HUDEP-2 (cell line): ENCODE measurements at regions not wholly inside any gene's neighbourhood (a gene's known extent, or its start where the extent isn't known, plus 50 kb on each side); places are given as distances from the start of the nearest gene placed in this dataset.

Source experiments
- DNase-seq, 76 experiments: peaks; one replicate each; lab custom pipeline; 2025; ENCODE audit not compliant: unreplicated experiment in 76 of 76; lab: John Stamatoyannopoulos, UW

- DNase-seq, result no peak
Measured at GRCh38 chr17:5861246-5861645, 208.9 kb upstream of the WSCD1 start.

DNA sequence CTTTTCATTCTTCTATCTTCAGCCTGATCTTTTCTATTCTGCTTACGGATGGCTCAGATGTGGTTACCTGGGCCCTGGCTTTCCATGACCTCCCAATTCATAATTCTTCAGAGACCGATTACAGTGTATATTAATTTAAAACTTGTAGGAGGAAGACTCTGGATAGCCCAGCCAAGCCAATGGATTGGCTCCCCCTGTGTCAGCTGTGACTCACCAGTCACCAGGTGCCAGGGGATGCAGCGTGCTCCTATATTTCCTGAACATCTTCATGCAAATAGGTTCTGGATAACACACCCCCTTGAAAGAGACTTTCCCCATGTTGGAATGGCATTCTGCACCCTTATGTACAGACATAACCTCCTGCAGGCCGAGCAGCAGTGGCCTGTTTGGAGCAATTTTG is 208.3 kb upstream of the WSCD1 start:
- no peak for DNase-seq

DNA sequence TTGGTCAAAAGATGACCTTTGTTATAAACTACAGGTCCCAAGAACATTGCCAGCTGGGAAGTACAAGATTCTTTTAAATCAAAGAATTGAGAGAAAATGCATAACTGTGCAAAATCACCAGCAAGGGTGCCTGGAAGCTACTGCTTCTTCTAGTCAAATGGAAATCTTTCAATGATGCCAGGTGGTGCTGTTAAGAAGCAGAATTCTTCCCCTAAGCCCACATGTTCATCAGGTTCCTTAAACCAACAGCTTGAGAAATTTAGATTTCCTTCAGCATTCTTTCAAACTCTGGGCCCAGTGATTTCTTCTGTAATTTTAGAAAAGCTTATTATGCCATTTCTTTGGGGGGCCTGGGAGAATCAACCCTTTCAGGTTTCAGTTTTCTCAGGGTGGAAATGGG is 207.8 kb upstream of the WSCD1 start:
- DNase-seq, result no peak

- no peak for DNase-seq
Measured at GRCh38 chr17:5864741-5865657, 205.2 kb upstream of the WSCD1 start.

- no peak for DNase-seq
Measured at GRCh38 chr17:5866978-5867377, 203.2 kb upstream of the WSCD1 start.

- DNase-seq, result no peak
Measured at GRCh38 chr17:5869041-5869745, 201.0 kb upstream of the WSCD1 start.

DNA sequence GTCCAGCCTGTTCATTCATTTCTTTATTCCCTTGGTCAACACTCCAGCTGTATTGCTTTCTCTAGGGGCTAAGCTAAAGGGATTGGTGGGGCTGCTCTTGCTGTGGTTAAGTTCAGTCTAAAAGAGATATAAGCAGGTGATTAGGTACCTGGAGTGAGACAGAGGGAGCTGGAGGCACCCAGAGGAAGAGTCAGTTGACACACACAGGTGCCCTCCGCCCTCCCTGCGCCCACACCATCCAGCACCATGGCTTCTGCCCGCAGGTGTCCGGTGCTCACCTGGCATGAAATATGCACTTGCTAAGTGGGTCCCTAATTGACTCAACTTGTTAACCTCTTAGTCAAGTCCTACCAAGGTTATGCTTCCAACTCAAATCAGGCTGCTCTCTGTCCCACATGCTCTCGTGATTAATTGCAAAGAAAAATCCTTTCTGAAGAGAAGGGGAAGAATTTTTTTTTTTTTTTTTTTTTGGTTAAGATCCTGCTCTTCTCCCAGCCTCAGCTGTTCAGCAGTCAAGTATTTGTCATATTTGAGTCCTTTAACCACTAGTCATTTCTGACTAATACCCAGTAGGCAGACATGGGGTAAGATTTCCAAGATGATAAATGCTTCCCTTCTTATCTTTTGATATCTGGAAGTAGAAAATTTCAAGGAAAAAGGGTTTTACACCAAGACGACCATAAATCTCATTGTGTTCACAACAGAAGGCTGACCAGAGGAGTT is 199.8 kb upstream of the WSCD1 start:
- DNase-seq, result no peak

DNA sequence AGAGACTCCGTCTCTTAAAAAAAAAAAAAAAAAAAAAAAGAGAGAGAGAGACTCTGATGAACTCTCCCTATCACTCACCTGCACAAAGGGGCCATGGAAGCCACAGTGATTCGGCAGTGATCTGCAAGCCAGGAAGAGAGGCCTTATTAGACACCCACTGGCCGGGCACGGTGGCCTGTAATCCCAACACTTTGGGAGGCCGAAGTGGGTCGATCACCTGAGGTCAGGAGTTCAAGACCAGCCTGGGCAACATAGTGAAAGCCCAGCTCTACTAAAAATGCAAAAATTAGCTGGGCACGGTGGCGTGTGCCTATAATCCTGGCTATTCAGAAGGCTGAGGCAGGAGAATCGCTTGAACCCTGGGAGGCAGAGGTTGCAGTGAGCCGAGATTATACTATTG is 198.5 kb upstream of the WSCD1 start:
- DNase-seq, result no peak

DNA sequence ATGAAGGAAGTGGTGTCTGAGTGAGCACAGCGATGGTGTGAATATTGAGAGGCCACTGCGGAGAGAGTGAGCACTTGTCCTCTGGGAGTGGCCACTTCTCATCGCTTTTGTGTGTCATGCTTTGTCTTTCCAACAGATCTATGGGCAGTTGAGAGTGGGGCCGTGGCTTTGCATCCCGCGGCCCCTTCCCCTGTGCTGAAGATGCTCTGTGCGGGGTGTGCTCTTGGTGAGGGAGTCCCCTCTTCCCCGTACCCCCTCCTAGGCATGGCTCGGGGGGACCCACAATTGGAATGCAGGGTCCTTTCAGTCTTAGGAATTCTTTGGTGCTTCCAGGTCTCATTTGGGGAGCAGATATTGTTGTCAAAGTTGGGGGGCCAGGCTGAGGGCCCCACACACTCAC is 197.3 kb upstream of the WSCD1 start:
- no peak for DNase-seq

- DNase-seq, result no peak
Measured at GRCh38 chr17:5873781-5874180, 196.4 kb upstream of the WSCD1 start.

GRCh38 chr17:5874486-5874885 is 195.7 kb upstream of the WSCD1 start:
- no peak for DNase-seq

DNA sequence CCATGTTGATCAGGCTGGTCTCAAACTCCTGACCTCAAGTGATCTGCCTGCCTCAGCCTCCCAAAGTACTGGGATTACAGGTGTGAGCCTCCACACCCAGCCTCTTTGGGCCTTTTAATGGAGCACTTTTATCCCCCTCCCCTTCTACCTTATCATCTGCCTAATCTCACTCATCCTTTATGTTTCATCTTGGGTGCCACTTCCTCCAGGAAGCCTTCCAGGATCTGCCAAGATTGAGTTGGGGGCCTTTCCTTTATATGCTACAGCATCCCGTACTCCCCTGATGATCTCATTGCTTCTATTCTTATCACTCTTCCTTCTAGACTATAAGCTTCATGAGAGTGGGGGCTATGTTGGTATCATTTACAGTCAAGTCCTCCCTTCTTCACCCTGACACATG is 192.8 kb upstream of the WSCD1 start:
- no peak for DNase-seq

DNA sequence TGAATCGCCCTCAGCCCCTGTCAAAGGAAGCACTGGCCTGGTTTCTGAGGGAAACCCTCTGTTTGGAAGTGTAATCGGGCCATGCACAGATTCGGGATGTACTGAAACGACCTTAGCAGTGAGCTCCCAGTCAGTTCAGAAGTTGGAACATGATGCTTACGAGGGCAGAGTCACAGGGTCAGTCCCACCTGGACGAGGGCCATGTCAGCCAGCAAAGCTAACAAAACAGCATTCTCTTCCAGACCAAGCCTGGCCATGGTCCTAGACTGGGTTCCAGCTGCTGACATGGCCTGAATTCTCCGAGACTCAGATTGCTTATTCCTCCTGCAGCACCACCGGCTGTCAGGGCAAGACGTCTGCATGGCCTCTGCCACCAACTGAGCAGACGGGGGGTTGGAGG is 192.2 kb upstream of the WSCD1 start:
- no peak for DNase-seq

DNA sequence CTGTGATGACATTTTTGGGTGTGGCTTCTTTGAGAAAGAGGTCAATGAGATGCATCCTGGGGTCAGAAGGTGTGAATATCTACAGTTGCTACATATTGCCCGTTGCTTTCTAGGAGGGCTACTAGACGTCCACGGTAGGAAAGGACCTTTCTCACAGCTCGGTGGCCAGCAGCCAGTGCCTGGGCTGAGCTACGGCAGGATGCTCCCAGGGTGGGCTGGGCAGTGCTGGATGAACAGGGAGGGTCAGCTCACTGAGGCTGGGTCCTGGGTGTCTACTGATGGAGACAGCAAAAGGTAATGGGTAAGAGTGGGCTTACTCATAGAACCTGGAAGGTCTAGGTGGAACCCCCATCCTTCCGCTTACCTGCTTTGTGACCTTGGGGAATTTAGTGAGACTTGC is 188.3 kb upstream of the WSCD1 start:
- no peak for DNase-seq

- no peak for DNase-seq
Measured at GRCh38 chr17:5883775-5884665, 186.2 kb upstream of the WSCD1 start.

DNA sequence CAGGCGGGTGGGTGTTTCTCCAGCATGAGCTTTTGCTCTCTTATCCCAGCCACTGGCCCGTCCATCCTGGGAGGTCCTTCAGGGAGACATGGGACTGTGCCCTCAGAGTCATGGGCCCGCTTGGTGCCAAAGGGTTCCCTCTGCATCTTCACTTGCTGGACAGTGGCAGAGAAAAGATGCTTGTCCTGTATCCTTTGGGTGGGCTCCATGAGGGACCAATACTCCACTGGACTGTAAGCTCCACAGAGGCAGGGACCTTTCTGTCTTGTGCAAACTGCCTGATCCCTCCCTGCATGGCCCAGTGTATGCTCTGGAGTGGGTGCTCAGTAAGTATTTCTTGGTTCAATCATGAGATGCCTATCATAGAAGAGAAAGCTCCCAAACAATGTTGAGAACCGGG is 184.8 kb upstream of the WSCD1 start:
- DNase-seq, result no peak

DNA sequence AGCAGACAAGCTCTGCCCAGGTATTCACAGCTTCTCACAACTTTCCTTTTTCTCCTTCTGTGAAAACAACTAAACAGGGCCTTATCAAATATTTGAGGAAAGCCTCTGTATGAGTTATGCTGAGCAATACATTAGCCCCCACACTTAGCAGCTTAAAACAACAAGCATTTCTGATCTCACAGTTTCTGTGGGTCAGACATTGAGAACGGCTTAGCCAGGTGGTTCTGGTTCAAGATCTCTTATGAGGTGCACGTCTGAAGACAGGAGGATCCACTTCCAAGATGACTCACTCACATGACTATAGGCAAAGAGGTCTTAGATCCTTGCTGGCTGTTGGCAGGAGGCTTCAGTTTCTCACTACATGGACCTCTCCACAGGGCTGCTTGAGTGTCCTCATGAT is 181.4 kb upstream of the WSCD1 start:
- DNase-seq, result no peak

DNA sequence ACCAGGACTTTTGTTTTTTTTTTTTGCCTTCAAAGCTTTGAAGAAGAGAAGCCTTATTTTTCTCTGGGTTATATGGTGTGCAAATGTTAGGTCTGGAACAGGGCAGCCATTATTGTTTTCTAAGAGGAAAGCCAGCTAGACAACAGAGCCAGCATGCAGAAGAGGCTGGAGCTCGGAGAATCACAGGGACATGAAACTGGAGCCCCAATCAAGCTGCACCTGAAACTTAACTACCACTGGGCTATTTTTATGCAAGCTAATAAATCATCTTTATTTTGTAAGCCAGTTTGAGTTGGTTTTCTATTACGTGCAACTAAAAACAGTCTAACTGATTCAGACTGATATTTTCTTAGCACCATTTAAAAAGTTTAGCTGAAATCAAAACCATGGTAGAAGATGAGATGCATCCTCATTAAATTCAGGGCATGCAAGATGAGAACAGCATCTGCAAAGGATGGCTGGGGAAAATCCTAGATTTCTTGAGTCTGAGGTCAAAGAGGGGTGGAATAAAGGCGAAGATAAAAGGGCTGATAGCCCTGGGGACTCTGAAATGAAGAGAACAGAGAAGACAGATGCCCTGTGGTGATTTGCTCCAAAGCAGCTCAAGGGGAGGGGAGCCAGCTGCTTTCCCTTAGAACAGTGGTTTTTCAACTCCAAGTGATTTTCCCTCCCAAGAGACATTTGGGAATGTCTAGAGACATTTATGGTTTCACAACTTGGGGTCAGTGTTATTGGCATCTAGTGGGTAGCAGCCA is 177.1 kb upstream of the WSCD1 start:
- DNase-seq, result no peak

DNA sequence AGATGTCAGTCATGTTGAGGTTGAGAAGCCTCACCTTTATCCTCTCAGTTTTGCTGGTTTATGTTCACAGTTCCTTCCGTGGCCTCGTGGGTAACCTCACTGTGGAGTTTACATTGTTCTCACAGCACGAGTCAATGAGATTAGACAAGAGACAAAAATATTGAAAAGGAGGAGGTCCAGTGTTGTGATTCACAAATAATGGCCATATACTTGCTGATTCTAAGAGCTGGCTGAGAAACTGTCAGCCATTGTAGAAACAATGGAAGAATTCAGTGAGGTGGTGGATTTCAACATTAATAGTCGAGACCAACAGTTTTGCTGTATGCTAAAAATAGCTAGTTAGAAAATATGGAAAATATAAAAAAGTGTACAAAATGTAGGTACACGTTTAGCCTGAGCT is 176.4 kb upstream of the WSCD1 start:
- DNase-seq, result no peak

GRCh38 chr17:5895276-5895675 is 174.9 kb upstream of the WSCD1 start:
- no peak for DNase-seq
